ENCODE measurements at regions not wholly inside any gene's neighbourhood (a gene's known extent, or its start where the extent isn't known, plus 50 kb on each side); places are given as distances from the start of the nearest gene placed in this dataset.

DNA sequence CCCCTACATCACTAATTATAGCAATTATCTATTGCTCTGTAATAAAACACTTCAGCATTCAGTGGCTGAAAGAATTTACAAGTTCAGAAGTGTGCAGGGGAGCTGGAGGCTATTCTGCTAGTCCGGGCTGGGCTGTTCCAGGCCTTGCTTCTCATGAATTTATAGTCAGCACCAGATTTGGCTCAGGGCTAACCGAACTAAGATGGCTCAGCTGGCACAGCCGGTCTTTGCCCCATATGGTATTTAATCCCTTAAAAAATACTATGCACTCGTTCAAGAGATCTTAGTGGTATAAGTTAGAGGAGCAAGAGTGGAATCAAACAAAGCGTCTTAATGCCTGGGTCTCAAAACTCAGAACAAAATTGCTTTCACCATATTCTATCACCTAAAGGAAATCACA, 932.9 kb downstream of the XPNPEP1 start:
- no peak for TF ChIP-seq FOXM1 (IDR thresholded peaks at IDR 0.05; ENCODE audit: borderline replicate concordance, low read depth)
- TF ChIP-seq, protein P1, sequence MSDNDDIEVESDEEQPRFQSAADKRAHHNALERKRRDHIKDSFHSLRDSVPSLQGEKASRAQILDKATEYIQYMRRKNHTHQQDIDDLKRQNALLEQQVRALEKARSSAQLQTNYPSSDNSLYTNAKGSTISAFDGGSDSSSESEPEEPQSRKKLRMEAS (IDR thresholded peaks at IDR 0.05) = no peak
- TF ChIP-seq YY1 (IDR thresholded peaks at IDR 0.05; ENCODE audit: low read depth) = no peak
- TF ChIP-seq CEBPB (IDR thresholded peaks at IDR 0.05) = no peak
- TF ChIP-seq, protein P2, sequence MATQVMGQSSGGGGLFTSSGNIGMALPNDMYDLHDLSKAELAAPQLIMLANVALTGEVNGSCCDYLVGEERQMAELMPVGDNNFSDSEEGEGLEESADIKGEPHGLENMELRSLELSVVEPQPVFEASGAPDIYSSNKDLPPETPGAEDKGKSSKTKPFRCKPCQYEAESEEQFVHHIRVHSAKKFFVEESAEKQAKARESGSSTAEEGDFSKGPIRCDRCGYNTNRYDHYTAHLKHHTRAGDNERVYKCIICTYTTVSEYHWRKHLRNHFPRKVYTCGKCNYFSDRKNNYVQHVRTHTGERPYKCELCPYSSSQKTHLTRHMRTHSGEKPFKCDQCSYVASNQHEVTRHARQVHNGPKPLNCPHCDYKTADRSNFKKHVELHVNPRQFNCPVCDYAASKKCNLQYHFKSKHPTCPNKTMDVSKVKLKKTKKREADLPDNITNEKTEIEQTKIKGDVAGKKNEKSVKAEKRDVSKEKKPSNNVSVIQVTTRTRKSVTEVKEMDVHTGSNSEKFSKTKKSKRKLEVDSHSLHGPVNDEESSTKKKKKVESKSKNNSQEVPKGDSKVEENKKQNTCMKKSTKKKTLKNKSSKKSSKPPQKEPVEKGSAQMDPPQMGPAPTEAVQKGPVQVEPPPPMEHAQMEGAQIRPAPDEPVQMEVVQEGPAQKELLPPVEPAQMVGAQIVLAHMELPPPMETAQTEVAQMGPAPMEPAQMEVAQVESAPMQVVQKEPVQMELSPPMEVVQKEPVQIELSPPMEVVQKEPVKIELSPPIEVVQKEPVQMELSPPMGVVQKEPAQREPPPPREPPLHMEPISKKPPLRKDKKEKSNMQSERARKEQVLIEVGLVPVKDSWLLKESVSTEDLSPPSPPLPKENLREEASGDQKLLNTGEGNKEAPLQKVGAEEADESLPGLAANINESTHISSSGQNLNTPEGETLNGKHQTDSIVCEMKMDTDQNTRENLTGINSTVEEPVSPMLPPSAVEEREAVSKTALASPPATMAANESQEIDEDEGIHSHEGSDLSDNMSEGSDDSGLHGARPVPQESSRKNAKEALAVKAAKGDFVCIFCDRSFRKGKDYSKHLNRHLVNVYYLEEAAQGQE (IDR thresholded peaks at IDR 0.05; ENCODE audit: low read depth) = no peak

DNA sequence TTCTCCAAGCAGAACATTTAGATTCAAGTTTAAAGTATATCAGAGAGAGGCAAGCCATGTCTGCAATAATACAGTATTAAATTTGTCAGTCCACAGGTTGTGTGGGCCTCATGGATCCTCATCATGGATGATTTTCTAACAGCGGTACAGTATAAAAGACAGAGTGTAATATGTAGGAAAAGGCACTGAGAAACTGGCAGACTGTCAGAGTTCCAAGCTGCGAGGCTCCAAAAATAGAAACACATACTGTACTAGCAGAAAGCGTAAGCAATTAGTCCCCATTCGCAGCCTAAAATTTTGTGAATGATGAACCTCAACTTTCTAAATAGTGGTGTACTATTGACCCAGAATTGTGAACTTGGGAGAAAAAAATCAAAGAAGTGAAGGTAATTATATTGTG, 933.3 kb downstream of the XPNPEP1 start:
- TF ChIP-seq EP300 (IDR thresholded peaks at IDR 0.05; ENCODE audit: borderline replicate concordance) = no peak

DNA sequence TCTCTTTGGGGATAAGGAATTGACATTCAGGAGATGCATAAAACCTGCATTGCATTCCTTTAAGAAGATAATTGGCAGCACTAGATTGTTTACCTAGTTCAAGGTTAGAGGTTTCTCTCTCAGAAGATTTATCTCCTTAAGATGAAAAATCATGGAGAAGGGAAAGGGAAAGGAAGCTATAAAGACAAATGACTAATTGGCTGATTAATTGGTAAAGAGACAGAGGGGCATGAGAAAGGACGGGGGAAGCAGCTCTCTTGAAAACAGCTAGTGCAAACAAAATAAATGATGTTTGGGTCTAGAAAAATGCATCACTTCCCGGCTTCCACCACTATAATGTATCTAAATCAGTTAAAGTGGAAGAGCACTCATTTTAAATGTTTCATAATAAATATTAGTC, 941.2 kb downstream of the XPNPEP1 start:
- TF ChIP-seq, protein P3, sequence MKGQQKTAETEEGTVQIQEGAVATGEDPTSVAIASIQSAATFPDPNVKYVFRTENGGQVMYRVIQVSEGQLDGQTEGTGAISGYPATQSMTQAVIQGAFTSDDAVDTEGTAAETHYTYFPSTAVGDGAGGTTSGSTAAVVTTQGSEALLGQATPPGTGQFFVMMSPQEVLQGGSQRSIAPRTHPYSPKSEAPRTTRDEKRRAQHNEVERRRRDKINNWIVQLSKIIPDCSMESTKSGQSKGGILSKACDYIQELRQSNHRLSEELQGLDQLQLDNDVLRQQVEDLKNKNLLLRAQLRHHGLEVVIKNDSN (IDR thresholded peaks at IDR 0.05) = no peak
- TF ChIP-seq ZBTB7A (IDR thresholded peaks at IDR 0.05; ENCODE audit: low read depth) (no peak), EP300 (IDR thresholded peaks at IDR 0.05; ENCODE audit: borderline replicate concordance) (no peak), NFIC (IDR thresholded peaks at IDR 0.05) (no peak), YY1 (IDR thresholded peaks at IDR 0.05; ENCODE audit: low read depth) (no peak), TCF12 (IDR thresholded peaks at IDR 0.05; ENCODE audit: low read depth) (no peak), CEBPB (IDR thresholded peaks at IDR 0.05) (no peak), RAD21 (IDR thresholded peaks at IDR 0.05; ENCODE audit: low read depth) (no peak), TAF1 (IDR thresholded peaks at IDR 0.05; ENCODE audit: low read depth) (no peak), EGR1 (IDR thresholded peaks at IDR 0.05) (no peak)
- TF ChIP-seq, protein P1 (IDR thresholded peaks at IDR 0.05) = no peak
- TF ChIP-seq, protein P2 (IDR thresholded peaks at IDR 0.05; ENCODE audit: low read depth) = no peak

DNA sequence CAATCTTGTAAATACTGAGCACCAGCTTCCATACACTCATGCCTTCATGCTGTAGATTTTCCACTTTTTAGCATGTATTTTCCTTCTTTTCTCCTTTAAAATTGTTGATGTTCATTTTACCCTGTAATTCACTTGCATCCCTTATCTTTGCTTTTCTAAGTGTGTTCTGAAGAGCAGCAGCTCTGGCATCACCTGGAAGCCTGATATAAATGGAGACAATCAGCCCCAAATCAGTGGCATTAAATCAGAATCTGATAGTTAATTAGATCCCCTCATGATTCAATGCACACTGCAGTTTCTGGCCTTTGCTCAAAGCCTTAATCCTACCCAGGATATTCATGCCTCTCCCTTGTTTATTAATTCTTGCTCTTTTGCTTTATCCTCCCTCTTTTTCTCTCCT, 942.4 kb downstream of the XPNPEP1 start:
- TF ChIP-seq CEBPB (IDR thresholded peaks at IDR 0.05) (no peak), TAF1 (IDR thresholded peaks at IDR 0.05; ENCODE audit: low read depth) (no peak), RAD21 (IDR thresholded peaks at IDR 0.05; ENCODE audit: low read depth) (no peak), TCF12 (IDR thresholded peaks at IDR 0.05; ENCODE audit: low read depth) (no peak), NFIC (IDR thresholded peaks at IDR 0.05) (no peak)

DNA sequence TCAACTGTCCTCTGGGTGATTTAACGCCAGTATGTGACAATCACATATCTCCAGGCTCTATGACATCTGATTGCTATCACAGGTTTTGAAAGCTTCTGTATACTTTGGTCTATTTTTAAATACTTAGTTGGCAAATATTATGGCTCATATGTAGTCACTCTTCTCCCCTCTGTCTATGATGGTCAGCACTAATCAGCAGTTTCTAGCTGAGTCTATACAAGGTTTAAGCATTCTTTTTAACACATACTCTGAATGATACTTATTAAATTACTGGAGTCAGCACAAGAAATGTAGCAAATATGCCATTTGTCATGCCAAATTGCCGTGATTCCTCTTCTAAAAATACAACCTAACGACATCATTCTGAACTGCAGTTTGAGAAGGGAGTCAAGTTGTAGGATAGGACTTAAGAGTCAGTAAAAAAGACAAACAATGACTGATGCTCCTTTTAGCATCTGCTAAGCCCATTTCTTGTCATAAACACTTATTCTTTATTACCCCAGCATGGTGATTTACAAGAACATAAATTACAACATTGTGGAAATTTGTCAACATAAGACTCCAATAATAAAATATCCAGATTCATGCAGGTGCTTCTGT, 947.8 kb downstream of the XPNPEP1 start:
- TF ChIP-seq ZBTB7A (IDR thresholded peaks at IDR 0.05; ENCODE audit: low read depth) (no peak), FOXM1 (IDR thresholded peaks at IDR 0.05; ENCODE audit: borderline replicate concordance, low read depth) (no peak), CREB1 (IDR thresholded peaks at IDR 0.05; ENCODE audit: low read depth) (no peak), CEBPB (IDR thresholded peaks at IDR 0.05) (no peak), TEAD4 (IDR thresholded peaks at IDR 0.05) (no peak), TCF12 (IDR thresholded peaks at IDR 0.05; ENCODE audit: low read depth) (no peak), YY1 (IDR thresholded peaks at IDR 0.05; ENCODE audit: low read depth) (no peak), TAF1 (IDR thresholded peaks at IDR 0.05; ENCODE audit: low read depth) (no peak), EP300 (IDR thresholded peaks at IDR 0.05; ENCODE audit: borderline replicate concordance) (no peak), RAD21 (IDR thresholded peaks at IDR 0.05; ENCODE audit: low read depth) (no peak), NFIC (IDR thresholded peaks at IDR 0.05) (no peak), EGR1 (IDR thresholded peaks at IDR 0.05) (no peak)
- TF ChIP-seq, protein P3 (IDR thresholded peaks at IDR 0.05) = no peak
- TF ChIP-seq, protein P1 (IDR thresholded peaks at IDR 0.05) = no peak
- TF ChIP-seq, protein P2 (IDR thresholded peaks at IDR 0.05; ENCODE audit: low read depth) = no peak

All from Ishikawa (cell line).